ENCODE measurements at regions not wholly inside any gene's neighbourhood (a gene's known extent, or its start where the extent isn't known, plus 50 kb on each side); places are given as distances from the start of the nearest gene placed in this dataset.
A peak's percentile ranks its signal among the peaks of the same experiment; 100 is the strongest.

- H3K9ac ChIP-seq (ENCODE audit: insufficient read depth in 1 of 2, low read length in 2 of 2): no peak overlapping the region
- H3K9me3 ChIP-seq (ENCODE audit: control insufficient read depth in 4 of 4, insufficient read depth in 3 of 4, low read length in 3 of 4): peaks cover 0 to 1% (median 0%) of the 10 kb centered on the region in 4 donors
- no peak overlapping the region for H3K4me3 ChIP-seq
- WGBS, 2 donors: 65 to 80% methylated on average over 5 of the region's 5 CpGs
- H3K27me3 ChIP-seq (ENCODE audit: control insufficient read depth in 3 of 3, insufficient read depth in 3 of 3, low read length in 2 of 3): peaks cover 0 to 26% (median 2%) of the 10 kb centered on the region in 3 donors
- ATAC-seq (ENCODE audit: insufficient read depth, low FRiP score) (no peak), DNase-seq (peak in 1 of 3 donors; percentile 0)
- H3K36me3 ChIP-seq (ENCODE audit: control insufficient read depth in 4 of 4, insufficient read depth in 4 of 4, low read length in 4 of 4): no peaks in the 10 kb centered on the region
- TF ChIP-seq CTCF (IDR thresholded peaks at IDR 0.05; ENCODE audit: control extremely low read depth, extremely low read depth): no peak
- no peaks in the 10 kb centered on the region for H3K4me1 ChIP-seq (ENCODE audit: control insufficient read depth in 5 of 5, insufficient read depth in 5 of 5, low read length in 5 of 5)
- no peak overlapping the region for H3K27ac ChIP-seq (ENCODE audit: low read depth in 1 of 2, low read length in 1 of 2)
Measured at GRCh38 chrX:5726224-5726623, 502.4 kb downstream of the NLGN4X start.

GRCh38 chrX:5724123-5724522 is 504.5 kb downstream of the NLGN4X start:
- Histone ChIP-seq H3K9me3 (ENCODE audit: control insufficient read depth in 4 of 4, insufficient read depth in 3 of 4, low read length in 3 of 4) (no peaks in the 10 kb centered on the region), H3K9ac (ENCODE audit: insufficient read depth in 1 of 2, low read length in 2 of 2) (no peak overlapping the region), H3K4me3 (no peak overlapping the region), H3K36me3 (ENCODE audit: control insufficient read depth in 4 of 4, insufficient read depth in 4 of 4, low read length in 4 of 4) (no peaks in the 10 kb centered on the region), H3K27me3 (ENCODE audit: control insufficient read depth in 3 of 3, insufficient read depth in 3 of 3, low read length in 2 of 3) (peaks cover 0 to 28% (median 2%) of the 10 kb centered on the region in 3 donors), H3K4me1 (ENCODE audit: control insufficient read depth in 5 of 5, insufficient read depth in 5 of 5, low read length in 5 of 5) (no peaks in the 10 kb centered on the region), H3K27ac (ENCODE audit: low read depth in 1 of 2, low read length in 1 of 2) (no peak overlapping the region)
- ATAC-seq (ENCODE audit: insufficient read depth, low FRiP score) (no peak), DNase-seq (no peak)
- TF ChIP-seq CTCF (IDR thresholded peaks at IDR 0.05; ENCODE audit: control extremely low read depth, extremely low read depth): no peak
- WGBS, 2 donors: 84 to 94% methylated on average over 5 of the region's 5 CpGs

GRCh38 chrX:5718651-5719050 is 510.0 kb downstream of the NLGN4X start:
- Histone ChIP-seq H3K9me3 (ENCODE audit: control insufficient read depth in 4 of 4, insufficient read depth in 3 of 4, low read length in 3 of 4) (no peaks in the 10 kb centered on the region), H3K27ac (ENCODE audit: low read depth in 1 of 2, low read length in 1 of 2) (no peak overlapping the region), H3K27me3 (ENCODE audit: control insufficient read depth in 3 of 3, insufficient read depth in 3 of 3, low read length in 2 of 3) (peaks cover 0 to 10% (median 0%) of the 10 kb centered on the region in 3 donors), H3K9ac (ENCODE audit: insufficient read depth in 1 of 2, low read length in 2 of 2) (no peak overlapping the region), H3K4me3 (no peak overlapping the region), H3K36me3 (ENCODE audit: control insufficient read depth in 4 of 4, insufficient read depth in 4 of 4, low read length in 4 of 4) (no peaks in the 10 kb centered on the region), H3K4me1 (ENCODE audit: control insufficient read depth in 5 of 5, insufficient read depth in 5 of 5, low read length in 5 of 5) (no peaks in the 10 kb centered on the region)
- DNase-seq (no peak), ATAC-seq (ENCODE audit: insufficient read depth, low FRiP score) (no peak)
- no peak for TF ChIP-seq CTCF (IDR thresholded peaks at IDR 0.05; ENCODE audit: control extremely low read depth, extremely low read depth)
- WGBS, 2 donors: 77 to 88% methylated on average over 3 of the region's 3 CpGs

GRCh38 chrX:5716666-5717065 is 512.0 kb downstream of the NLGN4X start:
- ATAC-seq (ENCODE audit: insufficient read depth, low FRiP score) (no peak), DNase-seq (no peak)
- Histone ChIP-seq H3K36me3 (ENCODE audit: control insufficient read depth in 4 of 4, insufficient read depth in 4 of 4, low read length in 4 of 4) (no peaks in the 10 kb centered on the region), H3K9ac (ENCODE audit: insufficient read depth in 1 of 2, low read length in 2 of 2) (no peak overlapping the region), H3K9me3 (ENCODE audit: control insufficient read depth in 4 of 4, insufficient read depth in 3 of 4, low read length in 3 of 4) (no peaks in the 10 kb centered on the region), H3K4me1 (ENCODE audit: control insufficient read depth in 5 of 5, insufficient read depth in 5 of 5, low read length in 5 of 5) (no peaks in the 10 kb centered on the region), H3K27me3 (ENCODE audit: control insufficient read depth in 3 of 3, insufficient read depth in 3 of 3, low read length in 2 of 3) (peaks cover 0 to 3% (median 0%) of the 10 kb centered on the region in 3 donors), H3K27ac (ENCODE audit: low read depth in 1 of 2, low read length in 1 of 2) (no peak overlapping the region), H3K4me3 (no peak overlapping the region)
- 69 to 74% methylated on average over 2 of the region's 2 CpGs for WGBS, 2 donors
- TF ChIP-seq CTCF (IDR thresholded peaks at IDR 0.05; ENCODE audit: control extremely low read depth, extremely low read depth): no peak

Data from lung (tissue), 11 donors.